Stimulated activated CD8-positive, alpha-beta memory T cell treated with anti-CD3 and anti-CD28 coated beads, Interleukin-7, amount 100 ng/mL, for 48 hours (primary cell): ENCODE measurements at regions not wholly inside any gene's neighbourhood (a gene's known extent, or its start where the extent isn't known, plus 50 kb on each side); places are given as distances from the start of the nearest gene placed in this dataset.

Experiments
- DNase-seq, 2 donors: peaks; one replicate each; pipeline ENCODE4 v3.0.0-alpha.2; 2020; ENCODE audit warnings: low read depth in 1 of 2; ENCODE audit errors: extremely low read depth in 1 of 2

DNA sequence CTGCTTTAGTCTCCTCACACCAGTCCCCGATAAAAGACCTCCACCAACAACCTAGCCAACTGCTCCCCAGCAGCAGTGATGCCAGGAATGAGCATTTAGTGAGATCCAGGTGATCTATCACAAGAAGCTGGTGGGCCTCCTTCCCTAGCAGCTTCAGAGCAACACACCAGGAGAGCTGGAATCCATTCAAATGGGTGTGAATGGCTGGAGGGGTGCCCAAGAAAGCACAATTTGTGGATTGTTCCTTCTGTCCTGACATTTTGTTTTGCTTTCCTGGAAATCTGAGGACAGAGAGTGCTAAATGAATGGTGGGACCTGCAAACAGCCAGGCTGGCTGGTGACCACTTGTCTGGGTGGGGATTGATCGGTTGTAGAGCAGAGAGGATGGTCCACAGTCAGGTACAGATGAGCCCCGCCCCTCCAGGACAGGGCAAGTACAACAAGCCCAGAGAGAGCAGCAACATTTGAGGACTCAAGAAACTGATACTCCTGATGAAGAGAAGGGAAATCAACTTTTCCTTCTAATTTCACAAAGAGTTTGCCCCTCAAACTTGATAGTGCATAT, 316.8 kb downstream of the VPS13C start:
- no peak for DNase-seq

DNA sequence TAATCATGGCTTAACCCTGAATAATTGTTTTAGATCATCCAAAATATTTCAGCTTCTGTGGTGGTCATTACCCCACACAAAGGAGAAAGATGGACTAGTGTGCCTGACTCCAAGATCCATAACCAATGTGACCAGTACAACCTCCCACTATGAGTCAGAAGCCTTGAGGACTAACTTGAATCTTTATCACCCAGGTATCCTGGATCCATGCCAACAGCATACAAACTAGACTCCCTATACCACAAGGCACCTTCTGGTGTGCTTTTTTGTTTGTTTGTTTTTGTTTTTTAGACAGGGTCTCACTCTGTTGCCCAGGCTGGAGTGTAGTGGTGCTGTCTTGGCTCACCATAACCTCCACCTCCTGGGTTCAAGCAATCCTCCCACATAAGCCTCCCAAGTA, 317.7 kb downstream of the VPS13C start:
- DNase-seq, result no peak

DNA sequence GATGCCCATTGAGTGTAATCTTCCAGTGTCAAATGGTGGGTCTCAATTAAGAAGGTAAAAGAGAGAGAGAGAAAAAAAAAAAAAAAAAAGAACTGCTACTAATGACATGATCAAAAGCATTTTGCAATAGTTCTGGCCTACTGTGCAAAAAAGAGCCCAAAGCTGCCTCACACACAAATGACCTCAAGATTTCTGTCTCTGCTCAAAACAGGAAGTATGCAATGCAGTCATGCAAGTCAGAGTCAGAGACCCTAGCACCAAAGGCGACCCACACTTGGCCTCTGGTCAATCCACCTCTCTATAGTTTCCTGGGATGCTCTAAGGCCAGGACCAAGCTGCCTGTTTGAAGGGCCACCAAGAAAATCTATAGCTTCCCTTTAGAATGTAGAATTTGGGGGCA, 323.5 kb downstream of the VPS13C start:
- DNase-seq, result no peak

DNA sequence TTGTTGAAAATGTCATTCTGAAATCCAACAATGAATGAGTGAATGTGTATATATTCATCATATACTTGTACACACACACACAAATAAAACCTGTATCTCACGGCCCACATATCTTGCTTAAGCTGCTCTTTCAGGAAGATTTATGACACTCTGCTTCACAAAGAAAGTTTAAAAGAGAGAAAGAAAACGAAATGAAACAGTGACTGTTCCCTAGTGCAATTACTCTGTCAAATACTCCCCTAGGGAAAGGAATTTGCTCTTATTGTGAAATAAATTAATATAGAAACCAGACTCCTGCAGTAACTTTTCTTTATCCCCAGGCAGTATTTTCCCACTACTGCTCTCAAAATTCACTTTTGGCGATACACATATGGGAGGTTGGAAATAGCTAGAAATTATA, 329.1 kb downstream of the VPS13C start:
- no peak for DNase-seq

DNA sequence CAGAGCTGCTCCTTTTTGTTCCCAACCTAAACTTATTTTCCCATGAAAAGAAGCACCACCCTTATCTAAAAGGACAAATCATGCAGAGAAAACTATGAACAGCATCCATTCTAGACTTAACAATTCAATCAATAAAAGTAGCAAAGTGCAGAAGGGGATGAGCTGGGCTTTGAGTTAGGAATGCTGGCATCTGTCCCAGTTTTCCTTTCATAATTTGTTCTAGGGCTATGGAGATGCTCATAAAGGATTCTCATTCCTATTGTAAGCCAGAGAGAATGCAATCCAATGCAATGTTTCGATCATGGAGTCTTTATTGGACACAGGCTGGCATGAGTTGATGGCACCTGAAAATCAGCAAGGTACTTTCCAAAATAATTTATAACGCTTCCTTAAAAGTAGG, 330.6 kb downstream of the VPS13C start:
- no peak for DNase-seq

DNA sequence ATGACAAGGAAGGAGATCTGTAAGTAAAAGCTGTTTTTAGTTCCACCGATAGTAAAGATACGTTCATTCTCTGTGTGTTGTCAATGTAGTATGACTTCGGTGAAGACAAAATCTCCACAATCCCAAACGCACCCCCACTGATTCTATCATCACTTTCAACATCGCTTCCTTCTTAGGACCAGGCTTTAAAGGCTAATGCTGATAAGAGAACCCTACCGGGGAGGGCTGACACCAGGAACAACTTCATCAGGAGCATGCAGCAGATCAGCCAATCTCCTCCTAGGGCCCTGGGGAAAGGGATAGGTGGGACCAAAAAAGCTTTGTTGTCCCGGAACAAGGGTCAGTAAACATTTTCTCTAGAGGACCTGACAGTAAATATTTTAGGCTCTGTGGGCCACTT, 334.1 kb downstream of the VPS13C start:
- no peak for DNase-seq

DNA sequence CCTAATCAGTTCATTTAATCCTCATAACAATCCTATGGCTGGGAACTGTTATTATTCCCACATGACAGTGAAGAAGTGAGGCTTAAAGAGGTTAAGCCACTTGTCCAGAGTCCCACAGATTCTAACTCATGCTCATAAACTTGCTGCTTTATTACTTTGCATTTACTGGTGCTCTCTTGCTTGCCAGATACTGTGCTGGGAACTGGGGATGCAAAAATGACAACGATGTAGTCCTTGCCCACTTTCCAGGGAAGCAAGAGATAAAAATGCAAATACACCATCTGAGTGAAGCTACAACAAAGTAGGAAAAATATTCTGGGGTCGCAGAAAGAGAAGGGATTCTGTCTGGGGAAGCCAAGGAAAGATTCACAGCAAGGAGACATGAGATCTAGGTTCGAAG, 335.0 kb downstream of the VPS13C start:
- DNase-seq, result no peak

DNA sequence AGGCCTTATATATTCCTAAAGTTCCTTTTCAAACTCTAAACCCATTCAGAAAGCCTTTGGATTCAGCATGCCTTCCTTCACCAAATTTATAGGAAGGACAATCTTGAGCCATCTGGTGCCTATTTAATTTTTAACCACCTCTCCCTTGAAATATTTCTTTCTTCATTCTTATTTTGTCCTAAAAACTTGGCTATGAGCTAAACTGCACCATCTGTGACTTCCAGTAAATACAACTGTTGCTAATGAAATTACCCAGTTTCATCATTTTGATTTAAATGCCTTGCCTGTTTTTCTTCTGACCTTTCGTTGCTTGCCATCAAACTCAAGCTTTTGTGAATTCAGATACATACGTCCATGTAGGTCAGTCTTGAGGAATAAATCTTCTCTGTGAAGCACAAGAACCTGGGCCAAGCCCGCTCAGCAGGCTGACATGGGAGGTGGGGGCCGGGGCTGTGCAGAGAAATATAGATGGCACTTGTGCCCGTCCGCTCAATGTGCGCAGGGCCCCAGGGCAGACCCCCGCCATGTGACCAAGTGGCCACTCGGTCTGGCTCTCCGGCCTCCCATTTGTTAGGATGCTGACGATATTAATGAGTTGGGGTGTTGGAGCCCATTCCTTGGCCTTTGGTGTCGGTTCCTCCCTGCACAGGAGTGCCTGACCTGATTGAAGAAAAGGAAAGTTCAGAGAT, 335.9 kb downstream of the VPS13C start:
- DNase-seq, result no peak

DNA sequence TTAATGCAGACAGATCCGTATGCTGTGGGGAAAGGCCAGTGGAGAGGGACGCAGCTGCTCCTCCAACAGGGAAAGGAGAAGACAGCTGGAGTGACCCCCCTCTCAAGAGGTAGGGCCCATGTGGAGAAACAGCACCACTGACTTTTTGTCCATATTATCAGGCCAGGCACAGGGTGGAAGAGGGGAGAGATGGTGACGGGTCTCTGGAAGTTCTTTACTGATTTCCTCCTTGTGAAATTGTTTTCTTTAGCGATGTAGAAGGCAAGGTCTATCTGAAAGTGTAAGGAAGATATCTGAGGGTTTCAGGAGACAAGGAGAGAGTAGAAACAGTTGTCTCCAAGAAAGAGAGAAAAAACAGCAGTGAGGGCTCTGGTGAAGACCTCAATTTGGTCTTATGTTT, 338.8 kb downstream of the VPS13C start:
- DNase-seq, result no peak

DNA sequence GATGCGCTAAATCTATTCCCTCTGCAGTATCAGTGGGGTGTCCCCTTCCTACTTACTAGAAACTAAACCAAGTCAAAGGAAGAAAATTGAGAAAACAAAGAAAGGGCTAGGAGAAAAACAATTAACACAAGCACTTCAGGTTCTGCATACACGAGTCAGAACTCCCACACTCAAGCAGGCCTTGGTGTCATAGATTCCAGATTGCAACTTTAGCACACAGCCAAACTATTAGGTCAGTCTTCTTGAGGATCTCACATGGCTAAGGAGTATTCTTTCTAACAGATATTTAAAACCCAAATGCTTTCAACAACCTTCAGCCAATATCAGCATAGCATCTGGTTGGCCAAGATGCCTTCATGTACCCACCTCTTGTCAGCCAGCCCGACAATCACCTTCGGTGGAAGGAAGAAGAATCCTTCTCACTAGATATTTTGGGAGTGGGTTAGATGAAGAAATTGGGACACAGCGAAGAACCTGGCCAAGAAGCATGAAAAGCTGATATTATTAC, 340.0 kb downstream of the VPS13C start:
- no peak for DNase-seq

DNA sequence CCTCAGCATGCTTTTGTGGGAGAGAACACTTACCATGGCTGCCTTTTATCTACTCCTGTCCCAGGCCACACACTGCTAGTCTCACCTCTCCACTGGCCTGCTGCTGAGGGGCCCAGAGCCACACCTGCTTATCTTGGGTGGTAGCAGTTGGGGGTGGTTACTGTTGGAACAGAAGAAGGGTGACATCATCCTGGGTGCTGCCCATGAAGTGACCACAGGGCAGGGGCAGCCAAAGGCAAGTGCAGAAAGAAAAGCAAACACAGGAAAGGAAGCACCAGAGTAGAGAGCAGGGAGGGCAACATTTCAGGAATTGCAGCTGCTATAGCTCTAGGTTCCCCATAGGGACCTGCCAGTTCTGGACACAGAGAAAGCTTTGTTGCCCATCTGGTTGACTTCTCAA, 345.2 kb downstream of the VPS13C start:
- no peak for DNase-seq

DNA sequence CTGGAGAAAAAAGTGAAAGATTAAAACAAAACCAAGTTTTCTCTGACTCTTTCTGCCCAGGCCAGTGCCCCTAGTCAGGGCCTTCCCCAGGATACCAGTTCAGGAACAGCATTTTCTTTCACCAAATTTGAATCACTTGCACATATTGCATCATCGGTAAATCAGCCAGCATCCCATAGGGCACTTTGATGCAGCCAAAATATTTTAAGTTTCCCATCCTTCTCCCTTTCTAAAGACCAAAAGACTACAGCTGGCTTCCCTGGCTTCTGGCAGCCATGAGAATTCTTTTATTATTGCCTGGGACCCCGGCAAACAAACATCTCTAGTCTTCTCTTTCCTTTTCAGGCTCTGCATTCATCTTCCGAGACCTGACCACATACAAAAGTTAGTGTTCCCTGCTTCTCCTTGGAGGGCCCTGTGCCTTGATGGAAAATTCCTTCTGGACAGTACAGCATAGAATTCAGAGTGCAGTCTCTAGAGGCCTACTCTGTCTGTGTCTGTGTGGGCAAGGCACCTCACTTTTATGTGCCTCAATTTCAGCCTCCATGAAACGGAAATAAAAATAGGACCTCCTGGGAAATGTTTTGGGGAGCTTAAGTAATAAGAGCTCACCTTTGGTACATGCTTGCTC, 348.0 kb downstream of the VPS13C start:
- no peak for DNase-seq

DNA sequence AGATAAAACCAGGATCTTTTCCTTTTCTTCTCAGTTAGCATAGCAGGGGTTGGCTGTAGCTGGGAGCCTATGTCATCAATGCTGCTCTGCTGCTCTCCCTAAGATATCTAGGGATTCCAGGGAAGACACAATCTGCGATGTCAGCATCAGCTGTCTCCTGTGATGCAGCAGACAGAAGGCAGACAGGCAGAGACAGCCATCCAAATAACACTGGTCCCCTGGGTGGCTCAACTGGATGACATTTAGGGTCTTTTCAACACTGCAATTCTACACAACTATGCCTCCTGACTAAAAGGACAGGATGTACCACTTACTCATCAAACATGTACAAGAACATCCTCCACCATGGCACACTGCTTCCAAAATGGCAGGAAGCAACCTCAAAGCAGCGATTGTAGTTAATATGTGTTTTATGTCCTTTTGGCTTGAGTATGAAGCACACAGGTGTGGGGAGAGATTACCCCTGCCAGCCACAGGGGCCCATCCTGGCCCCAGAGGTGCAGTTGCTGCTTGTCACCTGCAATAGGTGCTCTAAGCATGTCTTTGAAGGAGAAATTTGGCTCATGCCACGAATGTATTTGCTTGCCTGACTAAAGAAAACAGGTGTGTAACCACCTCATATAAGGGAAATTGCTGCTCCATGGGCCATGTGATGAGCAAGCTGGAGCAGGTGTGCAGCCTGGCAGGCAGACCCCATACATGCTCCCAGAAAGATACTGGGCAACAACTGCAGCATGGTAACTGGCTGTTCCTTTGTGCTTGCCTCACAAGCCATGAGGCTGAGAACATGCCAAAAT, 357.8 kb downstream of the VPS13C start:
- no peak for DNase-seq

DNA sequence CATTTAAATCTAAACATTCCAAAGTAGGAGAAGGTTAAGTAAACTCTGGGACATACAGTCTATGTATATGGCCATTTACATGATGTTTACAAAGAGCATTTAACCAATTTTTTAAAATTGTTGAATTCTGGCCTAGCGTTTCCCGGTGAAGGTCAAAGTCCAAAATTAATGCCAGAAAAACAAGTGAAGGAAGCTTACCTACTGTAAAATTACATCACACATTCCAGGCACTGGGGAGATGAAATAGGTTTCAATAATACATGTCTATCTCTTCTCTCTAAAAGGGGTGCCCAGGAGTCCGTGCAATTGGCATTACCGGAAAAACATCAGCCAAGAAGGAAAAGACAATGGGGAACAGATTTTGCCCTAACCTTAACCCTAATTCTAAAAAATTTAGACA, 358.8 kb downstream of the VPS13C start:
- DNase-seq, result no peak

DNA sequence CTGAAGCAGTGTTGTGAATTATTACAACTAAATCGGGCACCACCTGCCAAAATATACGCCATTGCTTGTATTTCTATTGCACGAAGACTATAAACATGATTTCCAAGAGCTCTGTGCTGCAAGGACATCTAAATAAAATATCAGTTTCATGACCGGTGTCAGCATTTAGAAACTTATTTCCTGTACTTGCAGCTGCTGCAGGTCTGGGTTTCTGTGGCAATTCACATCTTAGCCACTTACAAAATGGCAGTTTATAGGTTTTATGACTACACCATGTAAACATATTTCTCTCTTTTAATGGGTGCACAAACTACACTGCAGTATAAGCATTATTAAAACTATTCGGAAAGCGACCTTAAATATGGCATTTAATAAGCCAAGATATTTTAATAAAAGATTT, 359.4 kb downstream of the VPS13C start:
- DNase-seq, result no peak

DNA sequence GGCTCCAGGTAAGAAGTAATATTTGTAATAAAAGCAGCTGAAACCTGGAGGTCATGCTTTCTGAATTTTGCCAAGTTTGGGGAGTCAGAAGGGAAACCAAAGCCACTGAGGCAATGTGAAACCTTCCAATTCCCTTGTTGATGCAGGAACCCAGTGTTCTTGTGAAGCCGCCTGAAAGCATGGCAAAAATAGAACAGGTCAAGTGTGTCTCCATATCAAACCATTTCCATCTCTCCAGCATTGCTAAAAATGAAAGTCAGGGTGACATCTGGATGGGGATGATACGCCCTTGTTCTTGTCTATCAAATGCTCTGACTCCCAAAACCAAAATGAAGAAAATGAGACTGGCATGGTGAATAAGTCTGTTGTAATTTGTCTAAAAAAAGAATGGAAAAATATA, 362.5 kb downstream of the VPS13C start:
- DNase-seq, result no peak

DNA sequence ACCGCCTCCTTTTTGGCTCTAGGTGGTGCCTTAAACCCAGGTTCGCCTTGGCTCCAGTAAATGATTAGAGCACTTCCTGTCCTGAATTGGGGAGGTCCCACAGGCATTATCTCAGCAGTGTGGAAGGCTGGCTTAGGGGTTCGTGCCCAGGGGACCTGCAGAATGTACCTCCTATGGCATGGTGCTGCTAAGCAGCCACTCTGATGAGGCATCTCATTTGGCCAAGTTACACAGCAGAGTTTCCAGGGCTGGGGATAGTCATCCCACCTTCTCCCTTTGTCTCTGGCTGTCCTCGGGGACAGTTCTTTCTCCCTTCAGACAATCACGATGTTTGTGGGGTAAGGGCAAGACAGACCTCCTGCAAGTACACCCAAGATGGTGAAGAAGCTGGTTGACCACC, 371.2 kb downstream of the VPS13C start:
- no peak for DNase-seq

DNA sequence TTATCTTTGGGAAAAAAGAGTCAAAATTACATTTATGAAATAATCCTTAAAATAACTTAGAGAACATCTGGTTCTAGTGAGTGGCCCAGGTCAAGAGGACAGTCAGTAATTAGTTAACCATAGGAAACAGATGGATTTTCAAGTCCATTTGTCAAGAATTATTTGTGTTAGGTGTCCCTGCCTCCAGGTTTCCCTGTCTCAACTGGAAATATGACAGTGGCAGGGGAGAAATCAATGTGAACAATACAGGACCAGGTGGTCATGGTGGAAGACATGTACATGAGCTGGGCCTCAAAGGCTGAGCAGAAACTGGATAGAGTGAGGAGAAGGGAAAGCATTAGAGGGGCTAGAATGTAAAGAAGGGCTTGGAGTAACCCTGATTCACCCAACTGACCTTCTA, 372.6 kb downstream of the VPS13C start:
- no peak for DNase-seq

DNA sequence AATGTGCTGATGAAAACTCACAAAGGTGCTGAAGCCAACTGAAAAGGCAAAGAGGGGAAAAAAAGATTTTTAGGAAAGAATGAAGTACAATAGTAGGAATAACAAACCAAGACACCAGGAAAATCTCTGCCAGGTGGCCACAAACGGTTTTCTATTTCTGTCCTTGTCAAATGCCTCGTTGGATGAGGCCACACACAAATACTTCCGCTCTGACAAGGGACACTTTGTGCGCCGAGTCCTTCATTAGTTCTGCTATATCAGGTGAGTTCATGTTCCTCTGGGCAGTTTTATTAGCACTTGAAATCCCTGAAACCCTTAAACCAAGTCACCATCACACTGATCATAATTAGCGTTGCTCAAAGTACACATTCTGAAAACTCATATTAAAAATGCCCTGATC, 373.1 kb downstream of the VPS13C start:
- no peak for DNase-seq

DNA sequence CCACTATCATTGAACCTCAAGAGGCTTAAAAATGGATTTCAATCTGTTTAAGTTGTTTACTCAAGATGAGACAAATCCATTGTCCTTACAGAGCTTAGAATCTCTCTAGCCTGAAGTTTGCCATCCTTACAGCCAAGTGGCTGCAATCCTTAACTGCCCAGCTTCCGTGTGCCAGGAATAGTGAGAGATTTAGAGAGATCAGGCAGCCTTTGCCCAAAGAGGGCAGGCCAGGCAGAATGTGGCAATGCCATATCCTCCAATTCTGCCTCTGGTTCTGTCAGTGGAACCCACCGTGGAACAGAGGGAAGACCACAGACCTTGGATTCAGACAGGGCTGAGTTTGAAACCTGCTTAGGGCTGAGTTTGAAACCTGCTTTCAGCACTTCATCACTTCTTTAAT, 374.3 kb downstream of the VPS13C start:
- no peak for DNase-seq

DNA sequence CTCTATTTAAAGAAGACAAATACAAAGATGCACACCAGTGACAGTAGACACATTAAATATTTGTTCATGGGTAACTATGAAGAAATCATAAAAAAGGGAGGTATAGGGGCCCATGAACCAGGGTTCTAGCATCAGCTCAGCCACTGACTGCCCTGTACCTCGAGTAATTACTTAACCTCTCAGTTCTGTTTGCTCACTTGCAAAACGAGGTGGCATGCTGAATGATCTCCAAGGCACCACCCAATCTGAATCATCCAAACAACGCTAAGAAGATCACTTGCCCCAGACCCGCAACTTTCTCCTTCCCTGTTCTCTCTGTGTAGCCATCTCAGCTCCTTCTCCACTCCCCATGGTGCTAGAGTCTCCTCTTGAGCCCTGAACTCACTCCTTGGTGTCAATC, 374.7 kb downstream of the VPS13C start:
- DNase-seq, result no peak
